ENCODE measurements at regions not wholly inside any gene's neighbourhood (a gene's known extent, or its start where the extent isn't known, plus 50 kb on each side); places are given as distances from the start of the nearest gene placed in this dataset.

GRCh38 chr2:81692566-81692965, 1388.0 kb upstream of the LRRTM1 start:
- TF ChIP-seq CTCF (IDR thresholded peaks at IDR 0.05) = no peak

- TF ChIP-seq CTCF (IDR thresholded peaks at IDR 0.05) = no peak
These were observed 1371.1 kb upstream of the LRRTM1 start for GRCh38 chr2:81675641-81676040.

GRCh38 chr2:81672923-81673322, 1368.4 kb upstream of the LRRTM1 start:
- TF ChIP-seq CTCF (IDR thresholded peaks at IDR 0.05) = no peak

GRCh38 chr2:81672516-81672915, 1368.0 kb upstream of the LRRTM1 start:
- TF ChIP-seq CTCF (IDR thresholded peaks at IDR 0.05) = no peak

- TF ChIP-seq CTCF (IDR thresholded peaks at IDR 0.05) = no peak
These were observed 1366.3 kb upstream of the LRRTM1 start for GRCh38 chr2:81670885-81671284.

GRCh38 chr2:81661081-81661480, 1356.5 kb upstream of the LRRTM1 start:
- no peak for TF ChIP-seq CTCF (IDR thresholded peaks at IDR 0.05)

- no peak for TF ChIP-seq CTCF (IDR thresholded peaks at IDR 0.05)
These were observed 1353.7 kb upstream of the LRRTM1 start for GRCh38 chr2:81658227-81658626.
